ENCODE measurements at regions not wholly inside any gene's neighbourhood (a gene's known extent, or its start where the extent isn't known, plus 50 kb on each side); places are given as distances from the start of the nearest gene placed in this dataset.

GRCh38 chr15:63454503-63455211 is 49.7 kb upstream of the USP3 start:
- H4K20me1 ChIP-seq, result no peaks in the 10 kb centered on the region
- no peak overlapping the region for H3K9ac ChIP-seq
- H3K9me3 ChIP-seq, result peaks cover 14% of the 10 kb centered on the region
- no peaks in the 10 kb centered on the region for H3K27me3 ChIP-seq
- H3K4me2 ChIP-seq, result no peak overlapping the region
- H3K4me3 ChIP-seq, result no peak overlapping the region
- no peak for TF ChIP-seq Cebpa-rat (IDR thresholded peaks at IDR 0.05)
- H3K36me3 ChIP-seq, result no peaks in the 10 kb centered on the region
- no peak overlapping the region for H3K27ac ChIP-seq
- H3K4me1 ChIP-seq, result no peaks in the 10 kb centered on the region

Measured in BLaER1 (cell line).